Smooth muscle cell (in vitro differentiated cells): ENCODE measurements at regions not wholly inside any gene's neighbourhood (a gene's known extent, or its start where the extent isn't known, plus 50 kb on each side); places are given as distances from the start of the nearest gene placed in this dataset.
A peak's percentile ranks its signal among the peaks of the same experiment; 100 is the strongest.

Source experiments
- DNase-seq: peaks from one replicate; lab custom pipeline; 2025; ENCODE audit not compliant: unreplicated experiment; lab: John Stamatoyannopoulos, UW
- H2AFZ ChIP-seq: fragments of 200-600 bp; sonication (generic); 2 replicates; pipeline ENCODE4 v1.6.0; 2016; ENCODE audit warnings: antibody characterized with exemption, low read depth, mild to moderate bottlenecking
- H3F3A ChIP-seq: fragments of 200-600 bp; sonication (generic); 2 replicates; pipeline ENCODE4 v1.6.0; 2017; ENCODE audit warnings: antibody characterized with exemption, low read depth
- H3K27ac ChIP-seq: fragments of 200-600 bp; sonication (generic); 2 replicates; pipeline ENCODE4 v1.5.1; 2016; ENCODE audit warnings: low read depth, mild to moderate bottlenecking
- H3K27me3 ChIP-seq: fragments of 200-600 bp; sonication (generic); 2 replicates; pipeline ENCODE4 v1.6.1; 2016; ENCODE audit warnings: low read depth, mild to moderate bottlenecking
- H3K36me3 ChIP-seq: fragments of 200-600 bp; sonication (generic); 2 replicates; pipeline ENCODE4 v1.5.1; 2016; ENCODE audit warnings: low read depth
- H3K4me1 ChIP-seq: fragments of 200-600 bp; sonication (generic); 2 replicates; pipeline ENCODE4 v1.5.1; 2016; ENCODE audit warnings: low read depth
- H3K4me2 ChIP-seq: fragments of 200-600 bp; sonication (generic); 2 replicates; pipeline ENCODE4 v1.6.0; 2016; ENCODE audit warnings: mild to moderate bottlenecking
- H3K4me3 ChIP-seq: fragments of 200-600 bp; sonication (generic); 2 replicates; pipeline ENCODE4 v1.5.1; 2016; ENCODE audit warnings: mild to moderate bottlenecking
- H3K79me2 ChIP-seq: fragments of 200-600 bp; sonication (generic); 2 replicates; pipeline ENCODE4 v1.6.0; 2016; ENCODE audit warnings: low read depth, mild to moderate bottlenecking
- H3K9ac ChIP-seq: fragments of 200-600 bp; sonication (generic); 2 replicates; pipeline ENCODE4 v1.6.0; 2016; ENCODE audit warnings: low read depth
- H3K9me3 ChIP-seq: fragments of 200-600 bp; sonication (generic); replicated peaks from 2 replicates; pipeline ENCODE4 v1.5.1; 2016; ENCODE audit warnings: low read depth
- H4K20me1 ChIP-seq: fragments of 200-600 bp; sonication (generic); 2 replicates; pipeline ENCODE4 v1.6.0; 2016; ENCODE audit warnings: low read depth
- WGBS: methylation state at CpG from one replicate; pipeline ENCODE4 v1.1.7; 2016; ENCODE audit warnings: low lambda C conversion rate; 5-methylcytosine and 5-hydroxymethylcytosine counted together
- TF ChIP-seq, protein P1 (sequence below): fragments of 200-600 bp; sonication (generic); IDR thresholded peaks from 2 replicates; pipeline ENCODE4 v1.5.1; 2017; ENCODE audit warnings: borderline replicate concordance, mild to moderate bottlenecking, antibody characterized with exemption; ENCODE audit not compliant: insufficient read depth, poor library complexity, severe bottlenecking

DNA sequence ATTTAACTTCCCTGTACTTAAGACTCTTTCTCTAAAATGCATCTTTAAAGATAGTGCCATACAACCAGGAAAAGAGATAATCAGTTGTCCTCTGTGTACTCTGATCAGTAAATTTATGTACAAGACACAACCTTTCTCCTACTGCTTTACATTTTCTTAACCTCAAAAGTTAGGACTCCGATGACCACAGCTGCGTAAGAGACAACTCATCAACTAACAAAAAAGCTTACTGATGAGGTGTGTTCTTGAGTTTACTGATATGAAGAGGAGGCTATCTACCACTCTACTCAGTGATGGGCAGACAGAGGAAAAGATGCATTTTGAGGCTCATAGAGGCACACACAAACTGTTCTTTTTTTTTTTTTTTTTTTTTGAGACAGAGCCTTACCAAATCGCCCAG, 71.4 kb upstream of the HIF1A start:
- peak overlapping the region; percentile 55 for H3K4me2 ChIP-seq
- no peaks in the 10 kb centered on the region for H3K27me3 ChIP-seq
- H3K27ac ChIP-seq = peak overlapping the region; percentile 65
- H3K9me3 ChIP-seq = no peaks in the 10 kb centered on the region
- H3F3A ChIP-seq = peaks cover 8% of the 10 kb centered on the region
- H3K9ac ChIP-seq = no peak overlapping the region
- no peak overlapping the region for H3K4me3 ChIP-seq
- no peak for DNase-seq
- no peaks in the 10 kb centered on the region for H3K79me2 ChIP-seq
- TF ChIP-seq, protein P1, sequence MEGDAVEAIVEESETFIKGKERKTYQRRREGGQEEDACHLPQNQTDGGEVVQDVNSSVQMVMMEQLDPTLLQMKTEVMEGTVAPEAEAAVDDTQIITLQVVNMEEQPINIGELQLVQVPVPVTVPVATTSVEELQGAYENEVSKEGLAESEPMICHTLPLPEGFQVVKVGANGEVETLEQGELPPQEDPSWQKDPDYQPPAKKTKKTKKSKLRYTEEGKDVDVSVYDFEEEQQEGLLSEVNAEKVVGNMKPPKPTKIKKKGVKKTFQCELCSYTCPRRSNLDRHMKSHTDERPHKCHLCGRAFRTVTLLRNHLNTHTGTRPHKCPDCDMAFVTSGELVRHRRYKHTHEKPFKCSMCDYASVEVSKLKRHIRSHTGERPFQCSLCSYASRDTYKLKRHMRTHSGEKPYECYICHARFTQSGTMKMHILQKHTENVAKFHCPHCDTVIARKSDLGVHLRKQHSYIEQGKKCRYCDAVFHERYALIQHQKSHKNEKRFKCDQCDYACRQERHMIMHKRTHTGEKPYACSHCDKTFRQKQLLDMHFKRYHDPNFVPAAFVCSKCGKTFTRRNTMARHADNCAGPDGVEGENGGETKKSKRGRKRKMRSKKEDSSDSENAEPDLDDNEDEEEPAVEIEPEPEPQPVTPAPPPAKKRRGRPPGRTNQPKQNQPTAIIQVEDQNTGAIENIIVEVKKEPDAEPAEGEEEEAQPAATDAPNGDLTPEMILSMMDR = no peak
- H4K20me1 ChIP-seq = no peaks in the 10 kb centered on the region
- H3K36me3 ChIP-seq = no peaks in the 10 kb centered on the region
- WGBS = 49% methylated on average over 3 of the region's 3 CpGs
- H2AFZ ChIP-seq = peak overlapping the region; percentile 70
- H3K4me1 ChIP-seq = peaks cover 4% of the 10 kb centered on the region

DNA sequence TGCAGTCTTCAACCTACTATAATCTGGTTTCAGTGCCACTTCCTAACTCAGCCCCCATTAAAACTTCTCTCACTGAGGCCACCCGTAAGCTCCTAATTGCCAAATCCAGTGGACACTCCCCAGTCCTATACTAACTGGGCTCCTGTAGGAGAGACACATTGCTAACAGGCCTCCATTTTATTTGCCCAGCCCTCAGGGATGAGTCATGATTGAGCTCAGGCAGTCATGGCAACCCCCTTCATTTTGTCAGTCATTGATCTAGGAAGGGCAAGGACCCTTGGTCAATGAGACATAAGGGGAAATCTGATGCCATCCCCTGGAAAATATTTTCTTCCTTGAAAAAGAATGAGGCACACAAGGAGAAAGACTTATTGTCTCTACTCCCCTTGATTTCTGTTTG, 70.1 kb upstream of the HIF1A start:
- Histone ChIP-seq H2AFZ (no peak overlapping the region), H3K4me1 (peaks cover 4% of the 10 kb centered on the region), H3K36me3 (no peaks in the 10 kb centered on the region), H3K4me3 (no peak overlapping the region), H3K27ac (peak overlapping the region; percentile 2), H4K20me1 (no peaks in the 10 kb centered on the region), H3F3A (no peaks in the 10 kb centered on the region), H3K9me3 (no peaks in the 10 kb centered on the region), H3K4me2 (no peak overlapping the region), H3K79me2 (no peaks in the 10 kb centered on the region), H3K27me3 (no peaks in the 10 kb centered on the region), H3K9ac (no peak overlapping the region)
- WGBS = 67% methylated on average over 1 of the region's 1 CpG
- TF ChIP-seq, protein P1 = no peak
- no peak for DNase-seq

DNA sequence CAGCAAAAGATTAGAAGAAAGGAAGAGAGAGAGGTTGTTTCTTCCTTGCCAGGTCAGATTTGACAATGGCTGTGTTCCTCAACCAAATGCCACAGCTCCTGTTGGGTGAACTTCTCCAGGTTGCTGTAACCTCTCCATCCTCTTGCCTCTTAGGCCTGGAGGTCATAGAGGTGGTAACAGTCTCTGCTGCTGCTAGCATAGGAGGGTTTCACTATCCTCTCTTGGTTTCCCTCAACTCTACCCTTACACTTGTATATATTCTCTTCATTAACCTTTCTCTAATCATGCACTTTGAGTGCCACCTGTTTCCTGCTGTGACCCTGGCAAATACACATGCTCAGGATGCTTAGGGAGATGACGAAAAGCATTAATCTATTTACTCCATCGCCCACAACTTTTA, 67.7 kb upstream of the HIF1A start:
- Histone ChIP-seq H3K9me3 (no peaks in the 10 kb centered on the region), H3F3A (no peaks in the 10 kb centered on the region), H3K27ac (no peak overlapping the region), H3K79me2 (no peaks in the 10 kb centered on the region), H4K20me1 (no peaks in the 10 kb centered on the region), H3K4me3 (no peak overlapping the region), H3K27me3 (no peaks in the 10 kb centered on the region), H3K4me1 (no peaks in the 10 kb centered on the region), H3K9ac (no peak overlapping the region), H3K36me3 (no peaks in the 10 kb centered on the region), H3K4me2 (no peak overlapping the region), H2AFZ (no peak overlapping the region)
- TF ChIP-seq, protein P1 = no peak
- DNase-seq = no peak
- WGBS = 100% methylated on average over 2 of the region's 2 CpGs

DNA sequence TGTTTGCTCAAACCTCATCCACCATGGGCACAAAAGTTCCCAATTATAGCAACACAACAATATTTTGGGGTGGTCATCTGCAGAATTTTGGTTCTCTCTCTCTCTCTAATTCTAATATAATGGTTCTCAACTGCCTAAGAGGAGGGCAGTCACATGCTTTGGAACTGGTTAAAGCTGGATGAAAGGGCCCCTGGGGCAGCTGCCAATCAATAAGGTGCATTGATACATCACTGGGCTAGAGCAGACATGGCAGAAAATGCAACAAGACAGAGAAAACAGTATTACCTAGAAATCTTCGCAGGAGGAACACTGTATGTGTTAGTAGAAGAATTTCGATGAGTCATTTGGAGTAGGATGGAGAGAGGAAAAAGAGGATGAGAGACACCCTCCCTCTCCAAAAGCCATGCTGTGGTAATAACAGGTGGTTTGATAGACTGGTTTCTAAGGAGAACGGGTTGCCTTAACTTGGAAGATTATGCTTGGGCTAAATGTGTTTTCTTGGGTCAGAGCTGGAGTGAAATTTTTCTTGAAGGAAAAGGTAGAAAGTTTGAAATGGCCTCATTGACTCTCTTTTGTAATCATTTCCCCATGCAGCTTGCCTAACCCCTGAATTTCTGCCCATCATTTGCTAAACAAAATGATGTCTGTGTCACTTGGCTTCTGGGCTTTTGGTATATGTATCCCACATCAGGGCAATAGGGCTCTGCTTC, 67.1 kb upstream of the HIF1A start:
- H3K9ac ChIP-seq = no peak overlapping the region
- no peak overlapping the region for H3K4me3 ChIP-seq
- no peak overlapping the region for H3K27ac ChIP-seq
- H3K79me2 ChIP-seq = no peaks in the 10 kb centered on the region
- no peaks in the 10 kb centered on the region for H3K27me3 ChIP-seq
- no peaks in the 10 kb centered on the region for H4K20me1 ChIP-seq
- no peaks in the 10 kb centered on the region for H3K36me3 ChIP-seq
- no peak for DNase-seq
- H3K4me2 ChIP-seq = no peak overlapping the region
- WGBS = 77% methylated on average over 3 of the region's 3 CpGs
- no peaks in the 10 kb centered on the region for H3K4me1 ChIP-seq
- no peaks in the 10 kb centered on the region for H3F3A ChIP-seq
- H3K9me3 ChIP-seq = no peaks in the 10 kb centered on the region
- TF ChIP-seq, protein P1 = no peak
- no peak overlapping the region for H2AFZ ChIP-seq
